OCI-LY7 (cell line): ENCODE measurements at regions not wholly inside any gene's neighbourhood (a gene's known extent, or its start where the extent isn't known, plus 50 kb on each side); places are given as distances from the start of the nearest gene placed in this dataset.

Source experiments
- EZH2phosphoT487 ChIP-seq: fragments of 200-600 bp; sonication (generic); IDR thresholded peaks from 2 replicates; pipeline ENCODE4 v1.6.1; 2018; ENCODE audit warnings: low read depth, borderline replicate concordance, mild to moderate bottlenecking, mixed run types, antibody characterized with exemption, low read length, moderate library complexity, mixed read lengths
- TF ChIP-seq, protein P1 (sequence below): fragments of 200-600 bp; sonication (generic); conservative IDR thresholded peaks from 2 replicates; pipeline ENCODE4 v1.5.1; 2014; ENCODE audit warnings: mild to moderate bottlenecking, antibody characterized with exemption, low read length, moderate library complexity, mixed read lengths

DNA sequence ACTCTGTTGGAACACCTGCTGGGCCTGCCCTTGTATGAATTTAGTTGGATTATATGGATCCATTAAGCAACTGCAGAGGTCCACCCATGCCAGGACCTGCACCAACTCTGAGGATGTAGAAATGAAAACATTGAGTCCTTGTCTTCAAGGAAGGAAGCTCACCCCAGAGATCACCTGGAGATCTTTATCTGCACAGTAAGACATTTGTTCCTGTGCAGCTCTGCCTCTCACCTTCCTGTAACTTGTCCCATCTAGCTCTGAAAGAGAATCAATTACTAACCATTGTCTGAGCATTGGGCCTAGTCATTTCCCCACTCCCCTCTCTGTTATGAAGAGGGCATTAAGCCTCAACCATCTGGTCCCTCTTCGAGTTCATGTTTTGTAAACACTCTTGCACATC, 105.2 kb upstream of the YWHAQ start:
- TF ChIP-seq, protein P1, sequence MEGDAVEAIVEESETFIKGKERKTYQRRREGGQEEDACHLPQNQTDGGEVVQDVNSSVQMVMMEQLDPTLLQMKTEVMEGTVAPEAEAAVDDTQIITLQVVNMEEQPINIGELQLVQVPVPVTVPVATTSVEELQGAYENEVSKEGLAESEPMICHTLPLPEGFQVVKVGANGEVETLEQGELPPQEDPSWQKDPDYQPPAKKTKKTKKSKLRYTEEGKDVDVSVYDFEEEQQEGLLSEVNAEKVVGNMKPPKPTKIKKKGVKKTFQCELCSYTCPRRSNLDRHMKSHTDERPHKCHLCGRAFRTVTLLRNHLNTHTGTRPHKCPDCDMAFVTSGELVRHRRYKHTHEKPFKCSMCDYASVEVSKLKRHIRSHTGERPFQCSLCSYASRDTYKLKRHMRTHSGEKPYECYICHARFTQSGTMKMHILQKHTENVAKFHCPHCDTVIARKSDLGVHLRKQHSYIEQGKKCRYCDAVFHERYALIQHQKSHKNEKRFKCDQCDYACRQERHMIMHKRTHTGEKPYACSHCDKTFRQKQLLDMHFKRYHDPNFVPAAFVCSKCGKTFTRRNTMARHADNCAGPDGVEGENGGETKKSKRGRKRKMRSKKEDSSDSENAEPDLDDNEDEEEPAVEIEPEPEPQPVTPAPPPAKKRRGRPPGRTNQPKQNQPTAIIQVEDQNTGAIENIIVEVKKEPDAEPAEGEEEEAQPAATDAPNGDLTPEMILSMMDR = no peak
- TF ChIP-seq EZH2phosphoT487 = no peak
